GM23338 (cell line): ENCODE measurements at regions not wholly inside any gene's neighbourhood (a gene's known extent, or its start where the extent isn't known, plus 50 kb on each side); places are given as distances from the start of the nearest gene placed in this dataset.

Experiments
- ATAC-seq: fragments of 200-7000 bp; cut with Tn5 transposase; 3 replicates; pipeline ENCODE4 v1.9.1; 2020
- DNase-seq: peaks from one replicate; pipeline ENCODE4 v3.0.0-alpha.2; 2015; ENCODE audit warnings: low spot score
- H2AFZ ChIP-seq: fragments of 200-600 bp; sonication (generic); 2 replicates; pipeline ENCODE4 v1.8.0; 2016; ENCODE audit warnings: antibody characterized with exemption, mild to moderate bottlenecking, moderate library complexity
- H3F3A ChIP-seq: fragments of 200-600 bp; sonication (generic); replicated peaks from 2 replicates; pipeline ENCODE4 v1.8.0; 2017; ENCODE audit warnings: antibody characterized with exemption, mixed run types, low read depth
- H3K27ac ChIP-seq: fragments of 200-600 bp; sonication (generic); 2 replicates; pipeline ENCODE4 v1.6.1; 2016; ENCODE audit warnings: low read depth
- H3K27me3 ChIP-seq: fragments of 200-600 bp; sonication (generic); 2 replicates; pipeline ENCODE4 v1.8.0; 2016; ENCODE audit warnings: mild to moderate bottlenecking, mixed run types, moderate library complexity; ENCODE audit not compliant: insufficient read depth
- H3K36me3 ChIP-seq: fragments of 200-600 bp; sonication (generic); 2 replicates; pipeline ENCODE4 v1.8.0; 2016; ENCODE audit warnings: mild to moderate bottlenecking; ENCODE audit not compliant: insufficient read depth
- H3K4me1 ChIP-seq: fragments of 200-600 bp; sonication (generic); 2 replicates; pipeline ENCODE4 v1.8.0; 2016; ENCODE audit warnings: mild to moderate bottlenecking, moderate library complexity; ENCODE audit not compliant: insufficient read depth
- H3K4me2 ChIP-seq: fragments of 200-600 bp; sonication (generic); 2 replicates; pipeline ENCODE4 v1.7.1; 2017; ENCODE audit warnings: mixed run types
- H3K4me3 ChIP-seq: fragments of 200-600 bp; sonication (generic); 2 replicates; pipeline ENCODE4 v1.6.1; 2016; ENCODE audit warnings: mixed run types
- H3K79me2 ChIP-seq: fragments of 200-600 bp; sonication (generic); replicated peaks from 2 replicates; pipeline ENCODE4 v1.8.0; 2017; ENCODE audit warnings: mild to moderate bottlenecking; ENCODE audit not compliant: insufficient read depth
- H3K9me2 ChIP-seq: fragments of 200-600 bp; sonication (generic); 2 replicates; pipeline ENCODE4 v1.8.0; 2017; ENCODE audit not compliant: insufficient read depth
- H4K20me1 ChIP-seq: fragments of 200-600 bp; sonication (generic); replicated peaks from 2 replicates; pipeline ENCODE4 v1.8.0; 2017; ENCODE audit warnings: mild to moderate bottlenecking; ENCODE audit not compliant: insufficient read depth
- H3K27ac Mint-ChIP-seq: 2 replicates; pipeline ENCODE4 v1.8.0; 2020; ENCODE audit warnings: inconsistent platforms, mild to moderate bottlenecking, moderate library complexity, mixed read lengths
- H3K27me3 Mint-ChIP-seq: 3 replicates; pipeline ENCODE4 v1.8.0; 2022; ENCODE audit warnings: low read depth, mild to moderate bottlenecking, moderate library complexity, mixed read lengths, inconsistent platforms; ENCODE audit not compliant: insufficient read depth, poor library complexity
- H3K36me3 Mint-ChIP-seq: 3 replicates; pipeline ENCODE4 v1.8.0; 2021; ENCODE audit warnings: low read depth, mild to moderate bottlenecking, inconsistent platforms, moderate library complexity, mixed read lengths
- H3K4me1 Mint-ChIP-seq: 3 replicates; pipeline ENCODE4 v1.8.0; 2020; ENCODE audit warnings: mild to moderate bottlenecking, inconsistent platforms, mixed read lengths
- H3K4me3 Mint-ChIP-seq: 3 replicates; pipeline ENCODE4 v1.8.0; 2021; ENCODE audit warnings: moderate library complexity, mild to moderate bottlenecking, inconsistent platforms, mixed read lengths
- H3K9me3 Mint-ChIP-seq: 3 replicates; pipeline ENCODE4 v1.8.0; 2020; ENCODE audit warnings: moderate library complexity, mild to moderate bottlenecking, inconsistent platforms, mixed read lengths
- EZH2 ChIP-seq: fragments of 200-600 bp; sonication (generic); IDR thresholded peaks from one replicate; pipeline ENCODE4 v1.8.0; 2017; ENCODE audit warnings: antibody characterized with exemption, mild to moderate bottlenecking, low read depth; ENCODE audit not compliant: unreplicated experiment
- ZNF462 ChIP-seq: fragments of 250-450 bp; sonication (Bioruptor Pico); IDR thresholded peaks from 2 replicates; pipeline ENCODE4 v1.5.0; 2020; ENCODE audit warnings: mild to moderate bottlenecking, moderate library complexity
- TF ChIP-seq, protein P1 (sequence below): IDR thresholded peaks from 2 replicates; pipeline ENCODE4 v1.6.1; 2016; ENCODE audit warnings: antibody characterized with exemption
- TF ChIP-seq, protein P2 (sequence below): IDR thresholded peaks from one replicate; pipeline ENCODE4 v1.6.1; 2018; ENCODE audit warnings: antibody characterized with exemption; ENCODE audit not compliant: unreplicated experiment
- TF ChIP-seq, protein P3 (sequence below), 2 experiments: fragments of 200-600 bp in 1 of 2; sonication (generic) in 1 of 2; conservative IDR thresholded peaks; 2 replicates each; pipeline versions ENCODE4 v1.5.1 to v1.6.1; 2016 to 2017; ENCODE audit warnings: antibody characterized with exemption in 2 of 2, low read depth in 2 of 2, mild to moderate bottlenecking in 2 of 2, moderate library complexity in 1 of 2

DNA sequence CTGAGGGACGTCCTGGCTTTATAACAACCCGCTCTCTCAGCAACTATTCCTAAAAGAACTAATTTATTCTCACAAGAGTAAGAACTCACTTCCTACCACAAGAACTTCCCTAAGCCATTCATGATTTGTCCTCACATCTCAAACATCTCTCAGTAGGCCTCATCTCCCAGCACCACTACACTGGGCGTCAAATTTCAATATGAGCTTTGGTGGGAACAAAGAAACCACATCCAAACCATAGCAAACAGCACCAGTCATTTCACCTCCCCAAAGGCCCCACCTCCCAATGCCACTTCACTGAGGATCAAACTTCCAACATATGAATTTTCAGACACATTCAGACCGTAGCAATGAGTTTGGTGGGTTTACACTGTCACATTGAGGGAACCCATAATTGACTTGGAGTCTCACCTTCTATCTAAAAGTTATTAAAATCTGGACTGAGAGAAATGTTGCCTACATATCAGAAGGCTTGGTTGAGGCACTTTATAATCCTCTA lies 116.4 kb upstream of the AGBL1 start:
- H3K36me3 Mint-ChIP-seq = no peaks in the 10 kb centered on the region
- no peaks in the 10 kb centered on the region for H3F3A ChIP-seq
- H3K27ac Mint-ChIP-seq = no peak overlapping the region
- peaks cover 17% of the 10 kb centered on the region for H3K9me2 ChIP-seq
- H3K4me1 Mint-ChIP-seq = no peaks in the 10 kb centered on the region
- TF ChIP-seq ZNF462 (CRISPR knock-in tag) (no peak), EZH2 (no peak)
- TF ChIP-seq, protein P1, sequence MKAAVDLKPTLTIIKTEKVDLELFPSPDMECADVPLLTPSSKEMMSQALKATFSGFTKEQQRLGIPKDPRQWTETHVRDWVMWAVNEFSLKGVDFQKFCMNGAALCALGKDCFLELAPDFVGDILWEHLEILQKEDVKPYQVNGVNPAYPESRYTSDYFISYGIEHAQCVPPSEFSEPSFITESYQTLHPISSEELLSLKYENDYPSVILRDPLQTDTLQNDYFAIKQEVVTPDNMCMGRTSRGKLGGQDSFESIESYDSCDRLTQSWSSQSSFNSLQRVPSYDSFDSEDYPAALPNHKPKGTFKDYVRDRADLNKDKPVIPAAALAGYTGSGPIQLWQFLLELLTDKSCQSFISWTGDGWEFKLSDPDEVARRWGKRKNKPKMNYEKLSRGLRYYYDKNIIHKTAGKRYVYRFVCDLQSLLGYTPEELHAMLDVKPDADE = no peak
- TF ChIP-seq, protein P2, sequence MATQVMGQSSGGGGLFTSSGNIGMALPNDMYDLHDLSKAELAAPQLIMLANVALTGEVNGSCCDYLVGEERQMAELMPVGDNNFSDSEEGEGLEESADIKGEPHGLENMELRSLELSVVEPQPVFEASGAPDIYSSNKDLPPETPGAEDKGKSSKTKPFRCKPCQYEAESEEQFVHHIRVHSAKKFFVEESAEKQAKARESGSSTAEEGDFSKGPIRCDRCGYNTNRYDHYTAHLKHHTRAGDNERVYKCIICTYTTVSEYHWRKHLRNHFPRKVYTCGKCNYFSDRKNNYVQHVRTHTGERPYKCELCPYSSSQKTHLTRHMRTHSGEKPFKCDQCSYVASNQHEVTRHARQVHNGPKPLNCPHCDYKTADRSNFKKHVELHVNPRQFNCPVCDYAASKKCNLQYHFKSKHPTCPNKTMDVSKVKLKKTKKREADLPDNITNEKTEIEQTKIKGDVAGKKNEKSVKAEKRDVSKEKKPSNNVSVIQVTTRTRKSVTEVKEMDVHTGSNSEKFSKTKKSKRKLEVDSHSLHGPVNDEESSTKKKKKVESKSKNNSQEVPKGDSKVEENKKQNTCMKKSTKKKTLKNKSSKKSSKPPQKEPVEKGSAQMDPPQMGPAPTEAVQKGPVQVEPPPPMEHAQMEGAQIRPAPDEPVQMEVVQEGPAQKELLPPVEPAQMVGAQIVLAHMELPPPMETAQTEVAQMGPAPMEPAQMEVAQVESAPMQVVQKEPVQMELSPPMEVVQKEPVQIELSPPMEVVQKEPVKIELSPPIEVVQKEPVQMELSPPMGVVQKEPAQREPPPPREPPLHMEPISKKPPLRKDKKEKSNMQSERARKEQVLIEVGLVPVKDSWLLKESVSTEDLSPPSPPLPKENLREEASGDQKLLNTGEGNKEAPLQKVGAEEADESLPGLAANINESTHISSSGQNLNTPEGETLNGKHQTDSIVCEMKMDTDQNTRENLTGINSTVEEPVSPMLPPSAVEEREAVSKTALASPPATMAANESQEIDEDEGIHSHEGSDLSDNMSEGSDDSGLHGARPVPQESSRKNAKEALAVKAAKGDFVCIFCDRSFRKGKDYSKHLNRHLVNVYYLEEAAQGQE = no peak
- TF ChIP-seq, protein P3, sequence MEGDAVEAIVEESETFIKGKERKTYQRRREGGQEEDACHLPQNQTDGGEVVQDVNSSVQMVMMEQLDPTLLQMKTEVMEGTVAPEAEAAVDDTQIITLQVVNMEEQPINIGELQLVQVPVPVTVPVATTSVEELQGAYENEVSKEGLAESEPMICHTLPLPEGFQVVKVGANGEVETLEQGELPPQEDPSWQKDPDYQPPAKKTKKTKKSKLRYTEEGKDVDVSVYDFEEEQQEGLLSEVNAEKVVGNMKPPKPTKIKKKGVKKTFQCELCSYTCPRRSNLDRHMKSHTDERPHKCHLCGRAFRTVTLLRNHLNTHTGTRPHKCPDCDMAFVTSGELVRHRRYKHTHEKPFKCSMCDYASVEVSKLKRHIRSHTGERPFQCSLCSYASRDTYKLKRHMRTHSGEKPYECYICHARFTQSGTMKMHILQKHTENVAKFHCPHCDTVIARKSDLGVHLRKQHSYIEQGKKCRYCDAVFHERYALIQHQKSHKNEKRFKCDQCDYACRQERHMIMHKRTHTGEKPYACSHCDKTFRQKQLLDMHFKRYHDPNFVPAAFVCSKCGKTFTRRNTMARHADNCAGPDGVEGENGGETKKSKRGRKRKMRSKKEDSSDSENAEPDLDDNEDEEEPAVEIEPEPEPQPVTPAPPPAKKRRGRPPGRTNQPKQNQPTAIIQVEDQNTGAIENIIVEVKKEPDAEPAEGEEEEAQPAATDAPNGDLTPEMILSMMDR (conservative IDR thresholded peaks at IDR 0.05; ENCODE audit: low read depth in 2 of 2) = no peak
- no peaks in the 10 kb centered on the region for H3K4me1 ChIP-seq
- H3K4me3 ChIP-seq = no peak overlapping the region
- H2AFZ ChIP-seq = no peak overlapping the region
- no peaks in the 10 kb centered on the region for H3K36me3 ChIP-seq
- no peak overlapping the region for H3K27ac ChIP-seq
- H3K27me3 Mint-ChIP-seq = no peaks in the 10 kb centered on the region
- no peaks in the 10 kb centered on the region for H3K79me2 ChIP-seq
- no peak overlapping the region for H3K4me2 ChIP-seq
- ATAC-seq (no peak), DNase-seq (no peak)
- H3K4me3 Mint-ChIP-seq = no peak overlapping the region
- H4K20me1 ChIP-seq = no peaks in the 10 kb centered on the region
- H3K9me3 Mint-ChIP-seq = no peaks in the 10 kb centered on the region
- H3K27me3 ChIP-seq = no peaks in the 10 kb centered on the region
